Superior temporal gyrus (tissue), 1 donor: ENCODE measurements at regions not wholly inside any gene's neighbourhood (a gene's known extent, or its start where the extent isn't known, plus 50 kb on each side); places are given as distances from the start of the nearest gene placed in this dataset.
"Not testable (repeated sequence)": the region's sequence is repeated elsewhere in the genome, so short reads cannot be mapped to it uniquely, and the experiment has no call there.

Source experiments
- DNase-seq: peaks from one replicate; pipeline ENCODE4 v3.0.0-alpha.2; 2016; ENCODE audit errors: extremely low spot score

GRCh38 chr17:22044706-22045246 is 352.5 kb downstream of the KCNJ18 start:
- not testable (repeated sequence) for DNase-seq

DNA sequence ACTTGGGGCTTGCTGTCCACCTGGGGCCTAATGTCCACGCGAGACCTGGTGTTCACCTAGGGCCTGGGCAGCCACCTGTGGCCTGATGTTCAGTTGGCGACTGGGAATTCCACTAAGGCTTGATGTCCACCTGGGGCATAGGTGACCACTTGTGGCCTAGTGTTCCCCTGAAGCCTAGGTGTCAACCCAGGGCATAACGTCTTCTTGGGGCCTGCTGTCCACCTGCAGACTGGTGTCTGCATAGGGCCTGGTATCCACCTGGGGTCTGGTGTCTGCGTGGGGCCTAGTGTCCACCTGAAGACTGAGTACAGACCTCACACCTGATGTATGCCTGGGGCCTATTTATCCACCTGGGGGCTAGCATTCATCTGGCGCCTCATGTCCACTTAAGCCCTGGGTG is 355.2 kb downstream of the KCNJ18 start:
- not testable (repeated sequence) for DNase-seq

GRCh38 chr17:22048226-22048625 is 355.9 kb downstream of the KCNJ18 start:
- DNase-seq, result not testable (repeated sequence)

- DNase-seq, result not testable (repeated sequence)
Measured at GRCh38 chr17:22050766-22051165, 358.4 kb downstream of the KCNJ18 start.

DNA sequence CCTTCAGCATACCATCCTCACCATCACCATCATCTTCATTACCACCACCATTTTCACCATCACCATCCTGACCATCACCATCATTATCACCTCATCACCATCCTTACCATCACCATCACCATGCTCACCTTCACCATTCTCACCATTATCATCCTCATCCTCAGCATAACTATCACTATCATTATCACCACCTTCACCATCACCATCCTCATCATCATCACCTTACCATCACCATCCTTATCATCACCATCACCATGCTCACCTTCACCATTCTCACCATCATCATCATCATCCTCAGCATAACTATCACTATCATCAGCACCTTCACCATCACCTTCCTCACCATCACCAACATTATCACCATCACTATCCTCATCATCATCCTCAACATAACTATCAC is 360.4 kb downstream of the KCNJ18 start:
- not testable (repeated sequence) for DNase-seq

- not testable (repeated sequence) for DNase-seq
Measured at GRCh38 chr17:22056566-22056965, 364.2 kb downstream of the KCNJ18 start.

DNA sequence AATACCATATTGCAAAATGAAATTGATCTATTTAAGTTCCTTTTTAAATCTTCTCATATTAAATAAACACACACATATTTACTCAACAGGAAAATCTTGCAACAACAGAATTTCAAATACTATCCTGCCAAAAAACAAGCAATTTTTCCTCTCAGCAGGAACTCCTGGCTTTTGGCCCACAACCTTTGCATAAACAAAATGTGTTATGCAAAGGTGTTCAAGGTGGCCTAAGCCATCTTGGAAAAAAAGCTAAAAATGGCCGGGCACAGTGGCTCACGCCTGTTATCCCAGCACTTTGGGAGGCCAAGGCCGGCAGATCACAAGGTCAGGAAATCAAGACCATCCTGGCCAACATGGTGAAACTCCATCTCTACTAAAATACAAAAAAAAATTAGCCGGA is 383.6 kb downstream of the KCNJ18 start:
- DNase-seq, result not testable (repeated sequence)

DNA sequence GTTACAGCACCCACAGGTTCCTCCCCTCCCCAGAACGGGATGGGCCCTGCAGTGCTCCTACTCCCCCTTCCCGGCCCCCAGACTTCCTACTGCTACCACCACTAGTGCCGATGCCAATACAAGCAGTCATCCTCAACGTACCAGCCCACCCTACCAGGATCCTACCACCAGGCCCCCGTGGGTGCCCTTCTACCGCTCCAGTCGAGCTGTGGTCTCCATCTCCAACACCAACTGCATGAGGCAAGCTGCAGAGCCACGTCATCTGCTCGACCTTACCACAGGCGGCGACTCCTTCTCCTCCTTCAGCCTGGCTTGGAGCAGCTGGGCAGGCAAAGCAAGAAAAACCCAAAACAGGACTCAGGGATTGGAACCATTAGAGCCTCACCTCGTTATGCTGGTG is 396.3 kb downstream of the KCNJ18 start:
- not testable (repeated sequence) for DNase-seq

DNA sequence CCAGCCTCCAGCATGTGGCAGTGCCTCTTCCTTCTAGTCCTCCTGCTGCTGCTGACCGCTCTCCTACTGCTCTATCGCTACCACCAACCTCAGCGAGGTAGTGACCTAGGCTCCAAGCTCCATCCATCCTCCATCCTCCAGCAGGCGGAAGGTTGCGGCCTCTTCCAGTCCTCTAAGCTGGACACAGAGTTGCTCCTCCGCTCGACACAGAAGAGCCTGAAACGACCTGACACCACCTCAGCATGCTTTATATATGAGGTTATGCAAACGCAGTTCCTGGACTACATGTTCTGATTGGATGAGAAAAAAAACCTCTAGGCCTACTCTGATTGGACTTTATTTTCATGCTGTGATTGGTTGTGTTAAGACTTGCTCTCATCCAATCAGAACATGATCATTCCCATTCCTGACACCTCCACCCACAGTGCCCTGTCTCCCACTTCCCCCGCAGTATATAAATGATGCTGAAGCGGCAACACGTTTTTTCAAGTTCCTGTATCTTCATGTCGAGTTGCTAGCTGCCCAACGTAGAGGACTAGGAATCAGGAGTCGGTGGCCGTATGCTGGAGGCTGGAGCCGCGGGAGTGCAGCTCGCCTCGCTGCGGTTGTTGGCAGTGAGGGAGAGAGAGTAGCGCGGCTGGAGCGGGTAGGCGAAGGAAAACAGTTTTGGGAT is 398.1 kb downstream of the KCNJ18 start:
- DNase-seq, result no peak

DNA sequence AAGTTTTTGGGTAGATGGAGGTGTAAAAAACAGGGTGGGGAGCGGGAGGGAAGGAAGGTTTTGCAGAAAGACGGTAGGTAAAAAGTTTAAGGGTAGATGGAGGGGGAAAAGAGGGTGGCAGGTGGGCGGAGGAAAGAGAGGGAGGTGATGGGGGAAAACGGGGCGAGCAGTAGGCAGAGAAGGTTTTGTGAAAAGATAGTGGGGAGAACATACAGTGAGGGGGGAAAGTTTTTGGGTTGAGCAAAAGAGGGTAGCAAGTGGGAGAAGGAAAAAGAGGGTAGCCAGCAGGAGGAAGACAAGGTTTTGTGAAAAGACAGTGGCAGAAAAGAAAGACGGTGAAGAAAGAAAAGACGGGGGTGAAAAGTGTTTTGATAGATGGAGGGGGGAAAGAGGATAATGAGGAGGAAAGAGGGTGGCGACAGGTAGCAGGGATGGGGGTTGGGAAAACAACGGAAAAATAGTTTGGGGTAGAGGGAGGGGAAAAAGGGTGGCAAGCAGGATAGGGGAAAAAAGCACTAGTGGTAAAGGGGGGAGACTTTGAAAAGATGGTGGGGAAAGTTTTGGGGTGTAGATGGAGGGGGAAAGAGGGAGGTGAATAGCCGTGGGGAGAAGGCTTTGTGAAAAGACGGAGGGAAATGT is 398.8 kb downstream of the KCNJ18 start:
- not testable (repeated sequence) for DNase-seq

DNA sequence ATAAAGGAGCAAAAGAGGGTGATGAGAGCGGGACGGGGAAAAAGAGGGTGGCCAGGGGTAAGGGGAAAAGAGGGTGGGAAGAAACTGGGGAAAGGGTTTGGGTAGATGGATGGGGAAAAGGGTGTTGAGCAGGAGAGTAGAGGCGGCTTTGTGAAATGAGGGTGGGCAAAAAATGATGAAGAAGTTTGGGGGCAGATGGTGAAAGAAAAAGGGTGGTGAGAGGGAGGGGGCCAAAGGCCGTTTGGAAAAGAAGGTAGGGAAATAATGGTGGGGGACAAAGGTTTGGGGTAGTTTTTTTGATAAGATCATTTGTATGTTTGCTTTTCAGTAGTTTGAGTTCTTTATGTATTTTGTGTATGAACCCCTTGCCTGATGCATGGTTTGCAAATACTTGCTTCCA is 399.5 kb downstream of the KCNJ18 start:
- not testable (repeated sequence) for DNase-seq

GRCh38 chr17:22095414-22095813 is 403.1 kb downstream of the KCNJ18 start:
- not testable (repeated sequence) for DNase-seq

DNA sequence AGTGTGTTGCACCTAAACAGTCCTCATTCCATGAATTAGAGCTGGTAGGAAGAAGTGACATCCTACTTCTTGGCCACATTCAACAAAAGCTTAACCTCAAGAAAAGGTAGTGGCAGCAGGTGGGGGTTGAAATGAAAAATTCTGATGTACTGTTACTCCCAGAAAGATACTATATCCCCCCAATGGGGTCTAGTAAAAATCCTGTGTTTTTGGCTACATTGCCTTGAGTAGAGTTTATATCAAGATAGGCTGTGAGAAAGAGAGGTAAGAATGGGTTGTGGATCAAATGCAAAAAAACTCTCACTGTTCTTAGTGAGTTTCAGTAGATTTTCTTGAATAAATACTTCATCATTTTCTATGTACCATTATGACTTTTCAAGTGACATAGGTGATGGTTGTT is 407.3 kb downstream of the KCNJ18 start:
- not testable (repeated sequence) for DNase-seq

DNA sequence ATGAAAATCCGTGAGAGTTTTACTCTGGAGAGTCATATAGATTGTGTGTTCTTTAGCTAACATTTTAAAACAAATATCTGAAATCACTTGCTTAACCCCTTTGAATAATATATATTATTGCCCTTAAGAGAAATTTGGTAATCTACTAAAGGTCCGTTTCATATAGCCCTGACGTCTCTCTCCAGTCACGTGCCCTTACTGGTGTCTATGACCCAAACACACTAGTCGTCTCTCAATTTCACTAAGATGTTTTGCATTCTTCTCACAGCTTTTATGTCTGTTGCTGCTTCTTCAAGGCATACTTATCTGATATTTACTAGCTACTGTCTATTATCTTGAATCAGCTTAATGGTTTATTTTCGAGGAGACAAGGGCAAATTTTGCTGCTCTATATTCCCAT is 409.9 kb downstream of the KCNJ18 start:
- no peak for DNase-seq

- DNase-seq, result not testable (repeated sequence)
Measured at GRCh38 chr17:22116720-22117119, 424.4 kb downstream of the KCNJ18 start.

DNA sequence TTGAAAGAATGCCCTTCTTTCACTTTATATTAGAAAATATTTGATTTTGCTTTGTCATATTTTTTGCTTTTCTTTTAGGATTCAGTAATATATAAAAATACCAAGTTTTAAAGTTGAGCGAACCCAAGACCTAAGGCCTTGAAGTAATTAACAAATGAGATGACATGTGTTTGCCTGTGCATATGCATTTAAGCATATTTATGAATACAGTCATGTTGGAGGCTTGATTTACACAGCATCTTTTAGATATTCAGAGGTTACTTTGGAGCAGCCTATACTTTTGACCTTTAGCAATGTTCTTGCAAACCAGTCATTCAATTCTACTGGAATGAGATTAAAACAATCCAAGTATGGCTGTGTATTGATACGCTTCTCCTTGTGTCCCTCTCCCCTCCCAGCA is 425.1 kb downstream of the KCNJ18 start:
- not testable (repeated sequence) for DNase-seq

DNA sequence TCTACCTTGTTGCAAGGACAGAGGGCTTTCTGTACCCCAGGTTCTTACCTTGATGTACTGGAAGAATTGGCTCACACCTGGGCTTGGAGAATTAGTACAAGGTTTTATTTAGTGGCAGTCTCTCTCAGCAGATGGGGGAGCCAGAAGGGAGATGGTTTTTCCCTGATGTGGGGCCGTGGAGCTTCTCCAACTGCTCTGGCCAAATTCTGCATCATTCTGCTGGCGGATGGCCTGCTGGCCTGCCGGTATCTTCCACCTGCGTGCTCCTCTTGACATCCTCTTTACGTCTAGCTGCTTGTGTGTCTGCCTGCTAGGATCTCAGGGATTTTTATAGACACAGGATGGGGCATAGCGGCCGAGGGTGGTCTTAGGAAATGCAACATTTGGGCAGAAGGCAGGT is 426.7 kb downstream of the KCNJ18 start:
- DNase-seq, result not testable (repeated sequence)

- DNase-seq, result not testable (repeated sequence)
Measured at GRCh38 chr17:22119751-22120150, 427.4 kb downstream of the KCNJ18 start.

- no peak for DNase-seq
Measured at GRCh38 chr17:22123536-22124281, 431.4 kb downstream of the KCNJ18 start.

DNA sequence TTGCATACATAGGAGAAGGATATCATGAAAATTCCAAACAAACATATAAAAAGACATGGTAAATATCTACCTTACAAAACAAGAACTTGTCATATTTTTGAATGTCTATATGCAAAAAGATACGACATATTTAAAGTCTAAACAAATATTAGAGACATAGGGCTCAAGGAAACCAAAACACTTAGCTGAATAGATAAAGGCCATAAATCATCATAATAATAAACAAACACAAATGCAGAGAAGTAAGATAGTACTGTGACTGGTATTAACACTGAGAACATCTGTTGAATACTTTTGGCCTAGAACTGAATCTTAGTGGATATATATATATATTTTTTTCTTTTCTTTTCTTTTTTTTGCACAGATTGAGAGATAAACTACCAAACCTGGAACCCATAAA is 435.8 kb downstream of the KCNJ18 start:
- no peak for DNase-seq

GRCh38 chr17:22128723-22129122 is 436.4 kb downstream of the KCNJ18 start:
- DNase-seq, result no peak

- DNase-seq, result not testable (repeated sequence)
Measured at GRCh38 chr17:22129920-22130319, 437.6 kb downstream of the KCNJ18 start.
